SW 1271 (cell line): ENCODE measurements at regions not wholly inside any gene's neighbourhood (a gene's known extent, or its start where the extent isn't known, plus 50 kb on each side); places are given as distances from the start of the nearest gene placed in this dataset.
"Not testable (repeated sequence)": the region's sequence is repeated elsewhere in the genome, so short reads cannot be mapped to it uniquely, and the experiment has no call there.

ENCODE experiments used
- DNase-seq, 2 experiments: peaks; one replicate each; lab custom pipeline; 2025; lab: John Stamatoyannopoulos, UW

GRCh38 chr4:11702886-11703557 lies 274.3 kb upstream of the HS3ST1 start:
- DNase-seq, result no peak

- DNase-seq, result no peak
Measured at GRCh38 chr4:11701966-11702725, 273.5 kb upstream of the HS3ST1 start.

GRCh38 chr4:11700751-11701226 lies 272.1 kb upstream of the HS3ST1 start:
- DNase-seq, result no peak

- DNase-seq, result peak; percentile 80 to 91
Measured at GRCh38 chr4:11698846-11699590, 270.3 kb upstream of the HS3ST1 start.

GRCh38 chr4:11698033-11698432 lies 269.3 kb upstream of the HS3ST1 start:
- DNase-seq, result no peak

- DNase-seq, result no peak
Measured at GRCh38 chr4:11693693-11694092, 265.0 kb upstream of the HS3ST1 start.

- no peak for DNase-seq
Measured at GRCh38 chr4:11691236-11691635, 262.5 kb upstream of the HS3ST1 start.

GRCh38 chr4:11687727-11688126 lies 259.0 kb upstream of the HS3ST1 start:
- DNase-seq, result no peak

- no peak for DNase-seq
Measured at GRCh38 chr4:11685481-11685880, 256.8 kb upstream of the HS3ST1 start.

- DNase-seq, result no peak
Measured at GRCh38 chr4:11675051-11675800, 246.5 kb upstream of the HS3ST1 start.

- no peak for DNase-seq
Measured at GRCh38 chr4:11670304-11670703, 241.6 kb upstream of the HS3ST1 start.

- DNase-seq, result no peak
Measured at GRCh38 chr4:11669156-11669555, 240.5 kb upstream of the HS3ST1 start.

- DNase-seq, result no peak
Measured at GRCh38 chr4:11663114-11663513, 234.4 kb upstream of the HS3ST1 start.

GRCh38 chr4:11650801-11651596 lies 222.3 kb upstream of the HS3ST1 start:
- DNase-seq, result no peak

- DNase-seq, result no peak
Measured at GRCh38 chr4:11647433-11647832, 218.7 kb upstream of the HS3ST1 start.

GRCh38 chr4:11643081-11643480 lies 214.4 kb upstream of the HS3ST1 start:
- DNase-seq, result not testable (repeated sequence)

- DNase-seq, result no peak
Measured at GRCh38 chr4:11640584-11640983, 211.9 kb upstream of the HS3ST1 start.

- DNase-seq, result no peak
Measured at GRCh38 chr4:11636551-11636950, 207.9 kb upstream of the HS3ST1 start.

- no peak for DNase-seq
Measured at GRCh38 chr4:11636031-11636430, 207.3 kb upstream of the HS3ST1 start.

- DNase-seq, result no peak
Measured at GRCh38 chr4:11635342-11635741, 206.6 kb upstream of the HS3ST1 start.

GRCh38 chr4:11634283-11634682 lies 205.6 kb upstream of the HS3ST1 start:
- no peak for DNase-seq
